ELR (cell line): ENCODE measurements at regions not wholly inside any gene's neighbourhood (a gene's known extent, or its start where the extent isn't known, plus 50 kb on each side); places are given as distances from the start of the nearest gene placed in this dataset.

ENCODE experiments used
- DNase-seq: peaks from one replicate; pipeline ENCODE4 v3.0.0-alpha.2; 2015; ENCODE audit warnings: low read depth

DNA sequence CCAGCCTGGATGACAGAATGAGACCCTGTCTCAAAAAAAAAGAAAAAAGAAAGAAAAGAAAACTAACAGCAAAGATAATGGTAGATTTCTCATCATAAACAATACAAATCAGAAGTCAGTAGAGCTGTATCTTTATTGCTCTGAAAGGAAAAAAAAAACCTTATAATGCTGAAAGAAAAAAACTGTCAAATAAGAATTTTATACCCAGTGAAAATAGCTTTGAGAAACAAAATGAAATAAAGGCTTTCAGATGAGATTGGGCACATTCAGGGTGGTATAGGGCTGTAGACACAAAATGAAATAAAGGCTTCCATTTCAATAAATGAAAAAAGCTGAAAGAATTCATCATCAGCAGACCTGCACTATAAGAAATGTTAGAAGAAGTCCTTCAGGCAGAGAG lies 105.0 kb upstream of the FOXN3 start:
- no peak for DNase-seq

- no peak for DNase-seq
Measured at GRCh38 chr14:89519040-89519439, 102.0 kb upstream of the FOXN3 start.

DNA sequence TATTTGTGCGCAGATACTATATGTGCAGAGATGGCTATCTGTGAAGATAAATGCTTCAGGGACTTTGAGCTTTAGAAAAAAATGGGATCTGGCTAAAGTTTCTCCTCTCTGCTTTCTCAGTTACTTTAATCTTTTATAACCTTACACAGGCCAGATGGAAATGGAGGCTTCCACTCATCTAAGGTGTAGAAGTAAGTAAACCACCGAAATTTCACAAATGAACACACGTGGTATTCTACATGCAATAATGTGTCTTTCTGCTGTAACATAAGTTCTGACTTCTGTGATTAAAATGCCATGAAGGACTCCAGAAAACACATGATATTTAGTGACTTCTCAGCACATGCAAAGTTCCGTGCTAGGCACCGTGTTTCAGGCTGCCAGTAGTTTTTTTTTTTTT lies 99.1 kb upstream of the FOXN3 start:
- no peak for DNase-seq

GRCh38 chr14:89514601-89515000 lies 97.6 kb upstream of the FOXN3 start:
- DNase-seq = no peak

DNA sequence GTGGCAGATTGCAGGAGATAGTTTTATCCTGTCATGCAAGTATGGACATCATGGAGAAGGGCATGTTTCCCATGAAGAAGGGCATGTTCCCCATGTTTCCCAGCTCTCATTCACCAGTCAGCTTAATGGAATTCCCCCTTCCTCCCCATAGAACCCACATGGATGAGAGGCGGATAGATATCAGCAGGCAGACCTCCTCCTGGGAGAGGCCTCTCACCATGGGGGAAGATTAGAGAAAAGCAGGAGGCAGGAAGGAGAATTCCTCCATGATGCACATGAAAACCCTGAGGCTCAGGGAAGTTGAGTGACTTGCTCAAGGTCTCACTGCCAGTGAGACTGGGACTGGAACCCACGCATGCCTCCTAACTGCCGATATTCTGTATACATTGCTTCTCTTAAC lies 92.9 kb upstream of the FOXN3 start:
- peak; percentile 73 for DNase-seq

GRCh38 chr14:89508863-89509262 lies 91.8 kb upstream of the FOXN3 start:
- no peak for DNase-seq

GRCh38 chr14:89507926-89508460 lies 91.0 kb upstream of the FOXN3 start:
- peak; percentile 77 for DNase-seq

- DNase-seq = peak; percentile 89
Measured at GRCh38 chr14:89507521-89507920, 90.5 kb upstream of the FOXN3 start.

GRCh38 chr14:89506891-89507452 lies 89.9 kb upstream of the FOXN3 start:
- DNase-seq = peak; percentile 38

GRCh38 chr14:89504602-89505313 lies 87.7 kb upstream of the FOXN3 start:
- peak; percentile 65 for DNase-seq

DNA sequence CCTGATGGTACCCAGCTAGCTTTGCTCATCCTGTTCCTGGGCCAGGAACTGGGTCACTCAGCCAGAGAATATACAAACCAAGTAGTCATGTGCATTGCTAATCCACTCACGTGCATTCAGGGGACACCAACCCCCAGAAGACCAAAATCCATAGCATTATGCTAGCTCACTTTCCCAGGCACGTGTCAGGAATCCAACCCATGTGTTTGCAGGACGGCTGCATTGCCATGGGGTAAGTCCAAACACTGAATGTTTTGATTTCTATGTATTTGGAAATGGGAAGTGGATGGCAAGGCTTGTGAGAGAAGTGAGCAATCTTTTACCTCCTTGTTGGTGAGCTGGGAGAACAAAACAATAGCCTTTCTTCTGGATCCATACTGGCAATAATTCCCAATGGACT lies 87.1 kb upstream of the FOXN3 start:
- peak; percentile 13 for DNase-seq

DNA sequence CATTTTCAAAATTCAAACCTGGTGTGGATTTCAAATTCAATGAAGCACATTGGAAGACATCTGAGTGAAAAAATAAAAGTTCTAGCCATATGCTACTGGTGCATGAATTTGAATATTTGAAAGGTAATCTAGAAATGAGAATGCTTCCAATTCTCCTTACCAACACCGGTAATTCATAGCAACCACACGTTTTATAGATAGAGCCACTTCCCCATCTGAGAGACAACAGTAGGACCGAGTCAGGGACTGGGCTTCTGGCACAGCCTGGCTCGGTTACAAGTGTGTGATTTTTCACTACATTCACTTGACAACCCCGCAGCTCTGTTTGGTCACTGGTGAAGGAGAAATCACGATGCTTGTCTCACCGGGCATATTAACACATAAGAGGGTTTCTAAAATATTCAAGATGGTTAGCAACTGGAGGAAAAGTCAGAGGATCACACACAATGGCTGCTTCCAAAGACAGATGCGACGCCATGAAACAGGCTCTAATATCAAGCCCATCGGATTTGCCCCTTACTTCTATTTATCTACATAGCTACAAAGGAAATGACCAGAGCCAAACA lies 86.5 kb upstream of the FOXN3 start:
- DNase-seq = no peak

GRCh38 chr14:89502966-89503365 lies 85.9 kb upstream of the FOXN3 start:
- DNase-seq = no peak

DNA sequence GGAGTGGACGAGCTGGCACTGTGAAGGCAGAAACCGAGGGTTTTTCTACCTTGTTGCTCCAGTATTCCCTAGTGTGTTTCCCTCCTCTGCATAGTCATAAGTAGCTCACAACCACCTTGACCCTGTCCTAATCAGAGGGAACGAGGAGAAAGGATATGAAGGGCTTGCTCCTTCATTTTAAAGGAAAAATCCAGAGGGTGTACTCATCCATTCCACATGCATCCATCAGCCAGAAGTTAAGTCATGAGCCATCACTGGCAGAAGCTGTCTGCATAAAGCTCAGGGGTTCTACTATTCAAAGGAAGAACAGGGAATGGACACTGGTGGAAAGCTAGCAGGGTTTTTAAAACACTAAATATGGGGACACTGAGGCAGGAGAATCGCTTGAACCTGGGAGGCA lies 84.3 kb upstream of the FOXN3 start:
- no peak for DNase-seq

DNA sequence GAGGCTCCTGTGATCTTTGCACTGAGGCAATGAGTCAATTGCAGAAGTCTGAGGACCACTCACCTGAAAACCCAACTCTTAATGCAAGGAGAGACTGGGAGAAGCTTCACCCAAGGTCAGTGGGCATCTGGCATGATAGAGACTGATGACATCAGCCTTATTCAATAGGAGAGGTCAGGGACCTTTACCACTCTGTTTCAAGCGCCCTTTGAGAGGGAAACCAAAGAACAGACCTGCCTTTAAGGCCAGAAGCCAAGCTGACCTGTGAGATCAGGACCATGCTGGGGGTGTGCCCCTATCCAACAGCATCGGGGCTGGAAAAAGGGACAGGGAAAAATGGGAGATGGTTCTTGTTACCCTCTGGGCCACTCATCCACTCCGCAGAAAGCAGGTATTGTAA lies 83.3 kb upstream of the FOXN3 start:
- DNase-seq = no peak

DNA sequence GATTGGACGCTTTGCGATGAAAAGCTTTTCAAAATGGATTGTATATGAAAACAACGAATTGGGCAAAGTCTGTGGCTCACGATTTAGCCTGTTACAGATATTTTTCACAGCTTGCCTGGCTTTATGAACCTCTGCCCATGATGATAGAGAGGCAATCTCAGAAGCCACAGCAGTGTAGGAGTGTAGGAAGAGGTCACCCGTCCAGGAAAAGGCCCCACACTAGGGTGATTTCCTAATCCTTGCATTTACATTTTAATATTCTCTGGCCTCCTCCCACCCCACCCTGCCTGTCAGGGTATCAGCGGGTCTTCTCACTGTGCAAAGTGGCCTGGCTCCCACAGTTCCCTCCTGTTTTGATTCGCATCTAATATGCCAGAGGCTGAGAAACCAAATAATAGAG lies 81.8 kb upstream of the FOXN3 start:
- no peak for DNase-seq

DNA sequence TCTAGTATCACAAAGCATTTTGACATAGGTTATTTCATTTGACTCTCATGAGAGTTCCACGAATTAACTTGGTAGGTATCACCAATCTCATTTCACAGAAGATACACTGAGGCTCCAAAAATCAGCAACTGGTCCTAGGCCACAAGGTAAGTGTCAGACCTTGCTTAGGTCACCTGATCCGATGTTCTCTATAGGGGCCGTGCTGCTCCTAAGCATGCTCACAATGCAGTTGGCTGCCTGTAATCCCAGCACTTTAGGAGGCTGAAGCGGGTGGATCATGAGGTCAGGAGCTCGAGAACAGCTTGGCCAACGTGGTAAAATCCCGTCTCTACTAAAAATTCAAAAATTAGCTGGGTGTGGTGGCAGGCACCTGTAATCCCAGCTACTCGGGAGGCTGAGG lies 78.7 kb upstream of the FOXN3 start:
- no peak for DNase-seq

DNA sequence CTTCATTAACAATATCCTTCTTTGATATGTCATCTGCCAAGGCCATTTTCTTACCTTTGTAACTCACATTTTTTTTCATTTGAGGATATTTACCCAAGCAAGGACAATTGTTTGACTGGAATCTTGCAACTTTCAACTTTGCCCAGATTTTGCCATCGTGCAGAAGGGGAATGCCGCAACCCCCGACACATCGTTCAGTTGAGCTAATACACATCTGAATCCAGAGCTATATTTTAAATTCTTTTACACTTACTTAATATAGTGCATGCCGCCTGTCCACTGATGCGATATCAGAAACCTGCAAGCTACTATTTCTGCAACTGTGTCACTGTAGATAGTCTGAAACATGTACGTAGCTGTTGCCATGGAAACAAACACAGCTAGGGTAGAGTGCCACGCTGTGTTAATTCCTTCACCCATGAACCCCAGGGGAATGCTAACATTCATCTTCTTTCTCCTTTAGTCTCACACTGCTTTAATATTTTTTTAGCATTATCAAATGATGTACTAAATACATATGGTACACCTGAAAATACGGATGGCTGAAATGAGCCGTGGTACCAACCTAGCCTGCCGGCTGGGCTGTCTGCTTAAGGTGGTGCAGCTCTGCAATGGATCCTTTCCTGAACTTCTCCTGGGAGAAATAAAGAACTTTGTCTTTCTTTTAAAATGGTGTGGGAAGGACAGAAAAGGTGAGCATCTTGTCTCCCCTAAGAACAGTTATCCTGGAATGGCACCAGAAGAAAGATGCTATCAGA lies 77.0 kb upstream of the FOXN3 start:
- DNase-seq = no peak

- no peak for DNase-seq
Measured at GRCh38 chr14:89493406-89493805, 76.4 kb upstream of the FOXN3 start.

DNA sequence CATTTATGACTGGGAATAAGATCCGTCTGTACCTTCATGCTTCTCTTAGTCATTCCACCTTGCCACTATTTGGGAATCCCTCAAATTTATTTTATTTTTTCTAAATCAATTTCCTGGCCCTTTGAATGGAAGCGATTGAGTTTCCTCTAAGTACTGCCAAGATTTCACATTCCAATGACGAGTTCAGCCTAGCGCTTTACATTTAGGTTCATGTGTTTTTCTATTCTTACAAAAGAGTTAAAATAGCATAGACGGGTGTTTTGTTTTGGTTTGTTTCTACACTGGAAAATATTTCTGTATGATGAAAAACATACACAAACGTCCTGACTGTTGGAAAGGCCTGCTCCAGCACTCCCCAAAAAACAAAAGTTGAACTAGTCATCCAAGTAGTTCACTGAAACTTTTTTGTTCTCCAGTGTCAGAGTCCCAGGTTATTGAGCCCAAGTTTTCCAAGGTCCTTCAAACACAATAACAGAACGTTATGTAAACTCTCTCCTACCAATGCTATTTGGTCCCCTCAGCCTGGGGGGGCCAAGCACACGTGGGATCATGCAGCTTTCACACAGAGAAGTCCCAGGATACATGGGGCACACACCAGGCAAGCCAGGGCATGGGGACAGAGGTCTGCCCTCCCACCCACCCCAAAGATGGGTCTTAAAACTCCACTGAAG lies 74.8 kb upstream of the FOXN3 start:
- no peak for DNase-seq

DNA sequence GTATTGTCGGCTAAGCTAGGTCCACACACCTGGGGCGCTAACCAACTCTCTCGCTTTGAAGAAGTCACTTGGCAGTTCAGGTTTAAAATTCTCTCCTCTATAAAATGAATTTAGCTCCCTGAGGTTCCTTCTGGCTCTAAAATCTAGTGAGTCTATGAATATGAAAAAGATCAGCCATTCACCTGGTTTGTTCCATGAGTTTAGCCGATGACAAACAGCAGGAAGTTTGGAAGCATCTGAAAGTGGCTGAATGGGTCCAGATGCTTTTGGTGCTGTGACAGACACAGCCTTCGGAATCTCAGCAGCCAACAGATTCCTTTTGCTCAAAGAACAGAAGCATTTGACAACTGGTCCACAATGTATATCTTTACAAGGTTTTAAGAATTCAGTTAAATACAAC lies 73.4 kb upstream of the FOXN3 start:
- DNase-seq = no peak

DNA sequence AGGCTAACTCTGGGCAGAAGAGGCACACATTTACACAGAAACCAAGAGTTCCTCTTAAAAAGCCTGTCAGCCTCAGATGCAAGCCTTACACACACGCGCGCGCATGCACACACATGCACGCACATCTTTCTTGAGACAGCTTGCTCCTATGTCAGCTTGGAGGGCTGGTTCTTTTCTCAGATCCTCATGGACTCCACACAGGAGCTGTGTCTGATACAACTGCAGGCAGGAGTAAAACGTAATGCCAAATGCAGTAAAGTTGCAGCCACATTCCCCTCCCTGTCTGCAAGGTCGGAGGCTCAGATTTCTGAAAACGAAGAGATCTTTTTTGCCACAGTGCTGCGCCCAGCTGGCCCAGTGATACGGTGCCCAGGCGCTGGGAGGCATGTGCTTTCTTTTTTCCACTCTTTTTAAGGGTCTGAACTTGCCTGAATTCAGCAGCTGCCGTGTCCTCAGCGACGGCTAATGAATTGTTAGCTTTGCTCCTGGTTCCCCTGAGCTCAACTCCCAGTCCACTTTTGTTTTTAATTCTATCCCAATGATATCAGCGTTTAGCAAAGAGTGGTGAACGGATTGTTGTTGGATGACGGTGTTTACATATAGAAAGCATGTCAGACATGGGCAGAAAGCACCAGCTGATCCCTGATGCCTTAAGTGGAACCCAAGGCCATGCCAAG lies 72.9 kb upstream of the FOXN3 start:
- no peak for DNase-seq
